ENCODE measurements at regions not wholly inside any gene's neighbourhood (a gene's known extent, or its start where the extent isn't known, plus 50 kb on each side); places are given as distances from the start of the nearest gene placed in this dataset.

GRCh38 chr4:24743206-24743605 lies 52.2 kb upstream of the SOD3 start:
- TF ChIP-seq, protein P1, sequence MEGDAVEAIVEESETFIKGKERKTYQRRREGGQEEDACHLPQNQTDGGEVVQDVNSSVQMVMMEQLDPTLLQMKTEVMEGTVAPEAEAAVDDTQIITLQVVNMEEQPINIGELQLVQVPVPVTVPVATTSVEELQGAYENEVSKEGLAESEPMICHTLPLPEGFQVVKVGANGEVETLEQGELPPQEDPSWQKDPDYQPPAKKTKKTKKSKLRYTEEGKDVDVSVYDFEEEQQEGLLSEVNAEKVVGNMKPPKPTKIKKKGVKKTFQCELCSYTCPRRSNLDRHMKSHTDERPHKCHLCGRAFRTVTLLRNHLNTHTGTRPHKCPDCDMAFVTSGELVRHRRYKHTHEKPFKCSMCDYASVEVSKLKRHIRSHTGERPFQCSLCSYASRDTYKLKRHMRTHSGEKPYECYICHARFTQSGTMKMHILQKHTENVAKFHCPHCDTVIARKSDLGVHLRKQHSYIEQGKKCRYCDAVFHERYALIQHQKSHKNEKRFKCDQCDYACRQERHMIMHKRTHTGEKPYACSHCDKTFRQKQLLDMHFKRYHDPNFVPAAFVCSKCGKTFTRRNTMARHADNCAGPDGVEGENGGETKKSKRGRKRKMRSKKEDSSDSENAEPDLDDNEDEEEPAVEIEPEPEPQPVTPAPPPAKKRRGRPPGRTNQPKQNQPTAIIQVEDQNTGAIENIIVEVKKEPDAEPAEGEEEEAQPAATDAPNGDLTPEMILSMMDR (conservative IDR thresholded peaks at IDR 0.05; ENCODE audit: low read length): no peak
- TF ChIP-seq EZH2phosphoT487 (IDR thresholded peaks at IDR 0.05; ENCODE audit: borderline replicate concordance): no peak

All from Loucy (cell line).